Kidney epithelial cell (primary cell): ENCODE measurements at regions not wholly inside any gene's neighbourhood (a gene's known extent, or its start where the extent isn't known, plus 50 kb on each side); places are given as distances from the start of the nearest gene placed in this dataset.

Source experiments
- DNase-seq: peaks from one replicate; pipeline ENCODE4 v3.0.0-alpha.2; 2010; ENCODE audit warnings: low read depth
- H3K27me3 ChIP-seq: 2 replicates; pipeline ENCODE4 v1.6.0; 2011; ENCODE audit warnings: low read length; ENCODE audit not compliant: control insufficient read depth, insufficient read depth
- H3K36me3 ChIP-seq: 2 replicates; pipeline ENCODE4 v1.5.1; 2011; ENCODE audit warnings: low read length; ENCODE audit not compliant: control insufficient read depth, insufficient read depth
- H3K4me3 ChIP-seq: 2 replicates; pipeline ENCODE4 v1.5.1; 2011; ENCODE audit warnings: low read depth, mild to moderate bottlenecking, control low read depth, low read length
- TF ChIP-seq, protein P1 (sequence below): IDR thresholded peaks from 2 replicates; pipeline ENCODE4 v1.5.1; 2011; ENCODE audit warnings: mild to moderate bottlenecking, moderate library complexity, low read length, control low read depth, inconsistent platforms; ENCODE audit not compliant: insufficient read depth, poor library complexity, severe bottlenecking

DNA sequence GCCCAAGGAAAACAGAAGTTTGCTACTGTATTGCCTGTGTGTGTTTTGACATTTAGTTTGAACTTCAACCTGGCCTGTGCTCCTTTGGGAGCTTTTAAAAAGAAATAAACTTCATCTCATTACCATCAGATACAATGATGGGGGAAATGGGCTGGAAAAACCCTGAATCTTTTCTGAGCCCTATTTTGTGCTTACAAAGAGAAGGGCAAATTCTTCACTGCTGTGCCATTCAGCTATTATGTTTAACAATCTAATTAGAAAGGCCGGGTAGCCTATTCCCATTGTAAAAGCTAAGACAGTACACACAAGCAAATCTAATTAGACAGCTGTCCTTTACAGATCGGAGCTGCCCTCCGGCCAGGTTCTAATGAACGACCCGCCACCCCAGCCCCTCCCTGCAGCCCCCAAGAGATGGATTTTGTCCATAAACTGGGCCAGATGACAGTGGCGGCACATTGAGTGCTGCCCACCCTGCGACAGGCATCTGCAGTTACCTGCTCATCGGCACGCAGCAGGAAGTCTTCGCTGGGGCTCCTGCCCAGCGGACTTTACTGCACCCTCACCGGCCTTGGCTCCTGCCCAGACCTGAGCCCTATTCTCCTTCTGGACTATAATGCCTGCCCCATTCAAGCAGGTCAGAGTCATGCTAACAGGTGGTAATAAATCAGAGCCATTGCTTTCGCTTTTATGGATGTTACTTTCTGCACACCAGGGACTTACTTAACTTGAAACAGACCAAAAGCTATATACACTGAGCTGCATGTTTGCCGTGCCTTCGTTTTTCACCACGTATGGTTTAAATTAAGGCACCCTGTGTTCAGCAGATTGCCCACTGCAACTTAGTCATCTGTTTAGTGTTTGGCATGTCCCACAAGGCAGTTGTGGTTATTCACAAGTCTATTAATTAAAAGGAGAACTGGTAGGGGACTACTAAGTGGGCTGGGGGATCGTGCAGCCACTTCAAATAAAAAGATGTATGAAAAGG lies 549.6 kb downstream of the FGF9 start:
- H3K27me3 ChIP-seq: no peaks in the 10 kb centered on the region
- H3K36me3 ChIP-seq: no peaks in the 10 kb centered on the region
- no peak overlapping the region for H3K4me3 ChIP-seq
- TF ChIP-seq, protein P1, sequence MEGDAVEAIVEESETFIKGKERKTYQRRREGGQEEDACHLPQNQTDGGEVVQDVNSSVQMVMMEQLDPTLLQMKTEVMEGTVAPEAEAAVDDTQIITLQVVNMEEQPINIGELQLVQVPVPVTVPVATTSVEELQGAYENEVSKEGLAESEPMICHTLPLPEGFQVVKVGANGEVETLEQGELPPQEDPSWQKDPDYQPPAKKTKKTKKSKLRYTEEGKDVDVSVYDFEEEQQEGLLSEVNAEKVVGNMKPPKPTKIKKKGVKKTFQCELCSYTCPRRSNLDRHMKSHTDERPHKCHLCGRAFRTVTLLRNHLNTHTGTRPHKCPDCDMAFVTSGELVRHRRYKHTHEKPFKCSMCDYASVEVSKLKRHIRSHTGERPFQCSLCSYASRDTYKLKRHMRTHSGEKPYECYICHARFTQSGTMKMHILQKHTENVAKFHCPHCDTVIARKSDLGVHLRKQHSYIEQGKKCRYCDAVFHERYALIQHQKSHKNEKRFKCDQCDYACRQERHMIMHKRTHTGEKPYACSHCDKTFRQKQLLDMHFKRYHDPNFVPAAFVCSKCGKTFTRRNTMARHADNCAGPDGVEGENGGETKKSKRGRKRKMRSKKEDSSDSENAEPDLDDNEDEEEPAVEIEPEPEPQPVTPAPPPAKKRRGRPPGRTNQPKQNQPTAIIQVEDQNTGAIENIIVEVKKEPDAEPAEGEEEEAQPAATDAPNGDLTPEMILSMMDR: no peak
- no peak for DNase-seq

DNA sequence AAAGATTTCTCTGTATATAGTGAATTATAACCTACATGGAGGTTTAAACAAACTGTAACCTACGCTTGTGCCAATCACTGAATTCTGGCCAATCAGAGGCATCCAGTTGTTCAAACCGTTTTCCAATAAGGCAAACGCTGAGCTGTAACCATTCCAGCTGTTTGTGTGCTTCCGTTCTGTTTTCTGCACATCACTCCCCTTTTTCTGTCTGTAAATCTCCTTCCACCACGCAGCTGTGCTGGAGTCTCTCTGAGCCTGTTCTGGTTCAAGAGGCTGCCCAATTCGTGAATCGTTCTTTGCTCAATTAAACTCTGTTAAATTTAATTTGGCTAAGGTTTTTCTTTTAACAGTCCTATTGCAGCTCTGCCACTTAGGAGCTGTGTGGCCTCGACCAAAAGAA lies 552.5 kb downstream of the FGF9 start:
- Histone ChIP-seq H3K4me3 (no peak overlapping the region), H3K36me3 (no peaks in the 10 kb centered on the region), H3K27me3 (no peaks in the 10 kb centered on the region)
- TF ChIP-seq, protein P1: no peak
- no peak for DNase-seq

DNA sequence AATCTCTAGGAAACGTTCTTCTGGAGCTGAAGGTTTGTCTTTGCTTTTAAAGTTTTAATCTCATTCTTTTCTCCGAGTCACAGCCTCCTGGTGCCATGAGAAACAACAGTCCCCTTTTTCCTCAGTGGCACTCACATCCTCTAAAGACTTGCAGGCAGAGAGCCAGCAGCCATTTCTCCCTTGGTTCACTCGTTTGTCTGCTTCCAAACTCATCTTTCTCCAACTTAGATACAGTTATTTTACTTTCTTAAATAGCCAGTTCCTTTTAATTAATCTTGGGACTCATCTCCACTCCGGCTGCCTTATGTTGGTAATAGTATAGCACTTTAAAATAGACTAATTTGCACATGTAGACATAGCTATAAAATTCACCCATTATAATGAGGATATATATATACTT lies 555.2 kb downstream of the FGF9 start:
- TF ChIP-seq, protein P1: no peak

DNA sequence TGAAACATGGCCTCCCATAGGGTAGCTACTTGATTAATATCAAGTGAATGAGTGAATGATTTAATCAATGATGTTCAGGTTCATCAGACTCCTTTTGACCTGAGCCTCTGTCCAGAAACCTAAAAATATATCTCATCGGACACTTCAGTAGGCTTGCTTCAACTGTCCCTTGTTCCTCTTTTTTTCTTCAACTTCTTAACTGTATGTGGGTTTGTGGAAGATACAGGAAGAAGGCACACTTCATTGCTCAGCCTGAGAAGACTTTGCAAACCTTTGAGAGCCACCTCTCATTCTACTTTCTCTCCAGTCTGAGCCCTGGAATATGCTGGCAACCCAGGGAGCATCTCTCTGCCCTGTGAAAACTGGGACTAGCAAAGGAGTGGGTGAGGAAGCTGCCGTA lies 557.0 kb downstream of the FGF9 start:
- Histone ChIP-seq H3K27me3 (no peaks in the 10 kb centered on the region), H3K36me3 (no peaks in the 10 kb centered on the region), H3K4me3 (no peak overlapping the region)
- TF ChIP-seq, protein P1: no peak
- no peak for DNase-seq

More for the DNA sequence above, 555.2 kb downstream of the FGF9 start:
- no peaks in the 10 kb centered on the region for H3K27me3 ChIP-seq
- no peaks in the 10 kb centered on the region for H3K36me3 ChIP-seq
- H3K4me3 ChIP-seq: no peak overlapping the region
- no peak for DNase-seq

DNA sequence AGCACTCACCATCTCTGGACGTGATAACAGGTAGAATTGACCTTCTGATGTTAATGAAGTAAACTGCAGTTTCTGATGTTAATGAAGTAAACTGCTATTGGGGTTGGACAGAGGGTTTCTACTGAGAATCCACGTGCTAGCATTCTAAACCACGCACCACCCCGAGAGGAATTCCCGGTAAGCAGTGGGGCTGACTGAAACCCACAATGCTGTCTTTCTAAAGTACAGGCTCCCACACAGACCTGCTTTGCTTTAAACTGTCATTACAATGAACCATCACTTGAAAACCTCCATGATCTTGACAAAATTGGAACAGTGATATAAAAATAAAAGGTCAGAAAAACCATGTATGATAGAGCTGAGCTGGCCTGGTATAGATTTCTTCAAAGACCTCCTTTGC lies 559.0 kb downstream of the FGF9 start:
- TF ChIP-seq, protein P1: no peak
- Histone ChIP-seq H3K36me3 (no peaks in the 10 kb centered on the region), H3K4me3 (no peak overlapping the region), H3K27me3 (no peaks in the 10 kb centered on the region)
- DNase-seq: no peak
